HCT116 (cell line): ENCODE measurements at regions not wholly inside any gene's neighbourhood (a gene's known extent, or its start where the extent isn't known, plus 50 kb on each side); places are given as distances from the start of the nearest gene placed in this dataset.

Experiments used
- ATAC-seq: fragments of 200-7000 bp; cut with Tn5 transposase; 2 replicates; pipeline ENCODE4 v1.9.1; 2020; ENCODE audit warnings: mild to moderate bottlenecking, moderate library complexity
- BruUV-seq: library from RNA; stranded (reverse); fragments of 400-500 nt; replicated peaks from 2 replicates; lab custom pipeline; 2021; lab: Mats Ljungman, UMichigan
- CTCF ChIA-PET: fragments of 300-600 bp; sonication (Branson Sonifier 250); formaldehyde crosslinking; loops from one replicate; lab custom pipeline; 2021; ENCODE audit warnings: antibody characterized with exemption; lab: Charles Lee
- POLR2A ChIA-PET: fragments of 300-600, 350-600 bp; sonication (Branson Sonifier 250); formaldehyde crosslinking; loops from one replicate; lab custom pipeline; 2021; ENCODE audit warnings: antibody characterized with exemption; lab: Charles Lee
- RAD21 ChIA-PET, 2 experiments: fragments of 300-600 bp; sonication (Branson Sonifier 250); formaldehyde crosslinking; loops; one replicate each; lab custom pipeline; 2023; ENCODE audit warnings: low total read pairs in 2 of 2; ENCODE audit not compliant: uncharacterized antibody in 2 of 2, unreplicated experiment in 2 of 2, low non-redundant PET in 1 of 2; lab: Charles Lee
- DNase-seq: peaks from one replicate; pipeline ENCODE4 v3.0.0-alpha.2; 2010; ENCODE audit warnings: low read depth, low spot score
- H2AFZ ChIP-seq: fragments of 200-600 bp; shearing (Covaris generic), sonication (generic); 2 replicates; pipeline ENCODE4 v1.6.1; 2017; ENCODE audit warnings: low read depth, mixed run types, mixed read lengths, antibody characterized with exemption, low read length; ENCODE audit not compliant: poor library complexity, severe bottlenecking
- H3K27ac ChIP-seq: 2 replicates; pipeline ENCODE4 v1.5.1; 2012; ENCODE audit warnings: low read depth, low read length
- H3K27me3 ChIP-seq: fragments of 200-600 bp; sonication (generic); 2 replicates; pipeline ENCODE4 v1.6.1; 2016; ENCODE audit warnings: mixed run types, low read length, mixed read lengths; ENCODE audit not compliant: insufficient read depth
- H3K36me3 ChIP-seq, 2 experiments: fragments of 200-500 bp in 1 of 2; fragments of 200-600 bp in 1 of 2; sonication (Bioruptor generic) in 1 of 2; sonication (generic) in 1 of 2; 2 replicates each; pipeline versions ENCODE4 v1.5.1 to v1.6.1; 2014 to 2016; ENCODE audit warnings: low read length in 2 of 2, inconsistent platforms in 1 of 2, mixed read lengths in 1 of 2, mixed run types in 1 of 2; ENCODE audit not compliant: insufficient read depth in 2 of 2, control insufficient read depth in 1 of 2
- H3K4me1 ChIP-seq, 2 experiments: fragments of 200-600 bp in 1 of 2; sonication (generic) in 1 of 2; 2 replicates each; pipeline versions ENCODE4 v1.5.1 to v1.6.1; 2012 to 2017; ENCODE audit warnings: low read length in 2 of 2, inconsistent platforms in 1 of 2, mild to moderate bottlenecking in 1 of 2, mixed read lengths in 1 of 2, mixed run types in 1 of 2, moderate library complexity in 1 of 2; ENCODE audit not compliant: insufficient read depth in 2 of 2, control insufficient read depth in 1 of 2
- H3K4me2 ChIP-seq: fragments of 200-600 bp; sonication (generic); 2 replicates; pipeline ENCODE4 v1.6.1; 2017; ENCODE audit warnings: mixed run types, low read length, mixed read lengths
- H3K4me3 ChIP-seq, 2 experiments: fragments of 200-600 bp in 1 of 2; sonication (generic) in 1 of 2; replicated peaks in 1 of 2; 2 replicates each; pipeline ENCODE4 v1.5.1; 2011 to 2016; ENCODE audit warnings: low read length in 2 of 2, control low read depth in 1 of 2, low read depth in 1 of 2, mild to moderate bottlenecking in 1 of 2, mixed read lengths in 1 of 2, mixed run types in 1 of 2
- H3K79me2 ChIP-seq: fragments of 200-600 bp; sonication (generic); 2 replicates; pipeline ENCODE4 v1.6.1; 2017; ENCODE audit warnings: mild to moderate bottlenecking, mixed run types, low read length, moderate library complexity, mixed read lengths; ENCODE audit not compliant: insufficient read depth
- H3K9ac ChIP-seq: fragments of 200-600 bp; sonication (generic); 2 replicates; pipeline ENCODE4 v1.6.1; 2016; ENCODE audit warnings: low read length, mixed read lengths
- H3K9me2 ChIP-seq: fragments of 200-600 bp; sonication (generic), shearing (Covaris generic); 2 replicates; pipeline ENCODE4 v1.6.1; 2017; ENCODE audit warnings: mixed run types, mild to moderate bottlenecking, moderate library complexity; ENCODE audit not compliant: insufficient read depth
- H3K9me3 ChIP-seq, 2 experiments: fragments of 200-500 bp in 1 of 2; fragments of 200-600 bp in 1 of 2; sonication (Bioruptor generic) in 1 of 2; sonication (generic) in 1 of 2; 2 replicates each; pipeline ENCODE4 v1.6.1; 2014 to 2017; ENCODE audit warnings: low read length in 2 of 2, mixed read lengths in 2 of 2, inconsistent platforms in 1 of 2, low read depth in 1 of 2, mild to moderate bottlenecking in 1 of 2, mixed run types in 1 of 2, moderate library complexity in 1 of 2; ENCODE audit not compliant: control insufficient read depth in 1 of 2, insufficient read depth in 1 of 2
- H4K20me1 ChIP-seq: fragments of 200-600 bp; sonication (generic), shearing (Covaris generic); 2 replicates; pipeline ENCODE4 v1.6.1; 2017; ENCODE audit warnings: mixed run types, mild to moderate bottlenecking, moderate library complexity; ENCODE audit not compliant: insufficient read depth
- ATF3 ChIP-seq: IDR thresholded peaks from 2 replicates; pipeline ENCODE4 v1.6.1; 2012
- CEBPB ChIP-seq: IDR thresholded peaks from 2 replicates; pipeline ENCODE4 v1.6.1; 2012; ENCODE audit warnings: low read depth
- EGR1 ChIP-seq: IDR thresholded peaks from 2 replicates; pipeline ENCODE4 v1.6.1; 2012; ENCODE audit warnings: low read depth
- ELF1 ChIP-seq: IDR thresholded peaks from 2 replicates; pipeline ENCODE4 v1.6.1; 2012; ENCODE audit warnings: low read depth, borderline replicate concordance
- EZH2 ChIP-seq: fragments of 200-600 bp; sonication (generic); IDR thresholded peaks from 2 replicates; pipeline ENCODE4 v1.6.1; 2017; ENCODE audit warnings: antibody characterized with exemption, mixed run types
- EZH2phosphoT487 ChIP-seq: fragments of 200-600 bp; IDR thresholded peaks from 2 replicates; pipeline ENCODE4 v1.6.1; 2018; ENCODE audit warnings: antibody characterized with exemption, borderline replicate concordance
- FOSL1 ChIP-seq: IDR thresholded peaks from 2 replicates; pipeline ENCODE4 v1.6.1; 2012; ENCODE audit warnings: low read depth
- JUND ChIP-seq: IDR thresholded peaks from 2 replicates; pipeline ENCODE4 v1.6.1; 2012
- POLR2A ChIP-seq: IDR thresholded peaks from 2 replicates; pipeline ENCODE4 v1.7.0; 2011; ENCODE audit warnings: borderline replicate concordance; ENCODE audit not compliant: insufficient read depth, insufficient read length; ENCODE audit errors: extremely low read depth
- POLR2AphosphoS5 ChIP-seq: IDR thresholded peaks from 2 replicates; pipeline ENCODE4 v1.6.1; 2011; ENCODE audit warnings: mild to moderate bottlenecking, low read depth, low read length, moderate library complexity
- RAD21 ChIP-seq: IDR thresholded peaks from 2 replicates; pipeline ENCODE4 v1.6.1; 2012; ENCODE audit warnings: low read depth, mild to moderate bottlenecking
- REST ChIP-seq: IDR thresholded peaks from 2 replicates; pipeline ENCODE4 v1.6.1; 2012; ENCODE audit warnings: low read depth
- SP1 ChIP-seq: IDR thresholded peaks from 2 replicates; pipeline ENCODE4 v1.6.1; 2012; ENCODE audit warnings: low read depth
- SRF ChIP-seq: IDR thresholded peaks from 2 replicates; pipeline ENCODE4 v1.6.1; 2012; ENCODE audit warnings: low read depth
- TCF7L2 ChIP-seq: IDR thresholded peaks from 2 replicates; pipeline ENCODE4 v1.7.0; 2011; ENCODE audit warnings: borderline replicate concordance, inconsistent platforms; ENCODE audit not compliant: insufficient read depth, insufficient read length; ENCODE audit errors: extremely low read depth
- YY1 ChIP-seq: IDR thresholded peaks from 2 replicates; pipeline ENCODE4 v1.6.1; 2011; ENCODE audit warnings: low read length, low read depth, moderate library complexity, mild to moderate bottlenecking; ENCODE audit not compliant: insufficient replicate concordance; ENCODE audit errors: extremely low read depth
- ZBTB33 ChIP-seq: IDR thresholded peaks from 2 replicates; pipeline ENCODE4 v1.6.1; 2011; ENCODE audit warnings: mild to moderate bottlenecking, low read length, moderate library complexity; ENCODE audit not compliant: insufficient replicate concordance; ENCODE audit errors: extremely low read depth
- ZFX ChIP-seq: fragments of 450-650 bp; IDR thresholded peaks from 2 replicates; pipeline ENCODE4 v1.6.1; 2017
- ZNF274 ChIP-seq: fragments of 200-500 bp; sonication (Bioruptor generic); IDR thresholded peaks from 2 replicates; pipeline ENCODE4 v1.6.1; 2014; ENCODE audit warnings: mild to moderate bottlenecking, low read depth, low read length, inconsistent platforms
- intact Hi-C: fragments of 100-400 bp; cut with micrococcal nuclease; formaldehyde crosslinking; loops from 2 replicates; pipeline ENCODE4 v1.10.0; 2022
- TF ChIP-seq, protein P1 (sequence below): IDR thresholded peaks from 2 replicates; pipeline ENCODE4 v1.6.1; 2012

DNA sequence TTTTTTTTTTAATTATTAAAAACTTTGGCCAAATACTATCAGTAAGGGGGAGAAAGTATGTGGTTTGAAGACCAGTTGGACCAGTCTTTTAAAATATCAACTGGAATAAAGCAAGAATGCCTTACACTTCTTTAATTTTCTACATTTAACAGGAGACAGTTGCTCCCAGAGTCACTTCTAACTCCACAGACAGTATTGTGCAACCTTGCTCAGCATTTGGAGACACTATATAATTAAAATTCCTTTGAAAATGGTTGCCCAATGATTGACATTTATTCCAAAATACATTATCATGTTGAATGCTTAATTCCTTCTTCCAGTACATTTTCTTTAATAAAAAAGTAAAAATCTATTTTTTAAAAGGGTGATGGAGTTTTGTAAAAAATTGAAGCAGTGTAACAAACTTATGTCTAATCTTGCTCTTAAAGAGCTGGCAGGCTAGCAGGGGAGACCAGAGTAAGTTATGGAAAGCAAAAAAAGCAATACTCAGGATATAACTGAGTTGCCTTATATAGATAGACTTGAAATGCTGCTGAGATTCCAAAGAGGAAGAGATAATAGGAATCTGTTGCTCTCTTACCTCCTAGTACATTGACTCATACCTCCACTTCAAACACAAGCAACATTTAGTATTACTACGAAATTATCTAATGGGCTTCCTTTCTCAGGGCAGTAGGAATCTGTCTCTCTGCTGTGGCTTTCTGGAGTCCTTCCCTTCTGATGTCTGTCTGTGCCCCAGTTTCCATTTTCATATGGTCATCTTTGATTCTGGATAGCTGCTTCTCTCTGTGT is 69.7 kb upstream of the RGL1 start:
- POLR2A ChIA-PET = no interaction called here
- Histone ChIP-seq H4K20me1 (no peaks in the 10 kb centered on the region), H2AFZ (no peak overlapping the region)
- no peak for DNase-seq
- TF ChIP-seq YY1 = no peak
- no peak for TF ChIP-seq ELF1
- no peak for TF ChIP-seq ATF3
- no peak for TF ChIP-seq CEBPB
- no peak for TF ChIP-seq SRF
- TF ChIP-seq ZFX = no peak
- no peak for TF ChIP-seq SP1
- TF ChIP-seq ZNF274 = no peak
- TF ChIP-seq EZH2 = no peak
- TF ChIP-seq ZBTB33 = no peak
- TF ChIP-seq, protein P1, sequence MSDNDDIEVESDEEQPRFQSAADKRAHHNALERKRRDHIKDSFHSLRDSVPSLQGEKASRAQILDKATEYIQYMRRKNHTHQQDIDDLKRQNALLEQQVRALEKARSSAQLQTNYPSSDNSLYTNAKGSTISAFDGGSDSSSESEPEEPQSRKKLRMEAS = no peak
- TF ChIP-seq EGR1 = no peak
- no peak for TF ChIP-seq RAD21
- TF ChIP-seq REST = no peak
- no peak for TF ChIP-seq POLR2A
- TF ChIP-seq POLR2AphosphoS5 = no peak
- TF ChIP-seq JUND = no peak
- TF ChIP-seq FOSL1 = no peak
- no peak for TF ChIP-seq EZH2phosphoT487
- no peak for TF ChIP-seq TCF7L2
- TF ChIP-seq, all 23 proteins: peak for 0
- H3K4me3 ChIP-seq = no peak overlapping the region
- no peak overlapping the region for H3K4me2 ChIP-seq
- no peaks in the 10 kb centered on the region for H3K27me3 ChIP-seq
- no peaks in the 10 kb centered on the region for H3K36me3 ChIP-seq
- no peak overlapping the region for H3K27ac ChIP-seq
- no peaks in the 10 kb centered on the region for H3K9me3 ChIP-seq
- RAD21 ChIA-PET = no interaction called here
- BruUV-seq = no TSS peak
- intact Hi-C loops = no loop called here
- CTCF ChIA-PET = interaction anchor here (1.1 kb wide), 1 partner anchor 50 kb away, joined by 3 read pairs; no protein-coding TSS in a partner anchor
- no peaks in the 10 kb centered on the region for H3K4me1 ChIP-seq
- H3K9ac ChIP-seq = no peak overlapping the region
- no peaks in the 10 kb centered on the region for H3K79me2 ChIP-seq
- ATAC-seq = no peak
- no peaks in the 10 kb centered on the region for H3K9me2 ChIP-seq
